ENCODE measurements at regions not wholly inside any gene's neighbourhood (a gene's known extent, or its start where the extent isn't known, plus 50 kb on each side); places are given as distances from the start of the nearest gene placed in this dataset.

GRCh38 chr4:64533637-64534036 lies 124.4 kb upstream of the TECRL start:
- intact Hi-C loops (cut with DNase I; ENCODE audit: low total_unique reads) = no loop called here
- H3K27me3 ChIP-seq = no peaks in the 10 kb centered on the region
- DNase-seq (ENCODE audit: low spot score in 2 of 2) = no peak
- H3K4me1 ChIP-seq = no peaks in the 10 kb centered on the region
- H3K4me3 ChIP-seq = no peak overlapping the region
- TF ChIP-seq POLR2A (IDR thresholded peaks at IDR 0.05) = no peak
- TF ChIP-seq CTCF (IDR thresholded peaks at IDR 0.05) = no peak
- TF ChIP-seq POLR2AphosphoS5 (IDR thresholded peaks at IDR 0.05) = no peak
- no peaks in the 10 kb centered on the region for H3K9me3 ChIP-seq
- no peak overlapping the region for H3K27ac ChIP-seq
- H3K36me3 ChIP-seq = no peaks in the 10 kb centered on the region

- no peak for DNase-seq (ENCODE audit: low spot score in 2 of 2)
- Histone ChIP-seq H3K27ac (no peak overlapping the region), H3K9me3 (no peaks in the 10 kb centered on the region), H3K36me3 (no peaks in the 10 kb centered on the region), H3K4me3 (no peak overlapping the region), H3K27me3 (no peaks in the 10 kb centered on the region), H3K4me1 (no peaks in the 10 kb centered on the region)
- intact Hi-C loops (cut with DNase I; ENCODE audit: low total_unique reads) = no loop called here
- TF ChIP-seq POLR2AphosphoS5 (IDR thresholded peaks at IDR 0.05) = no peak
- no peak for TF ChIP-seq POLR2A (IDR thresholded peaks at IDR 0.05)
- TF ChIP-seq CTCF (IDR thresholded peaks at IDR 0.05) = no peak
Measured at GRCh38 chr4:64533159-64533558, 123.9 kb upstream of the TECRL start.

- H3K9me3 ChIP-seq = no peaks in the 10 kb centered on the region
- no peaks in the 10 kb centered on the region for H3K36me3 ChIP-seq
- H3K4me1 ChIP-seq = no peaks in the 10 kb centered on the region
- H3K27me3 ChIP-seq = no peaks in the 10 kb centered on the region
- intact Hi-C loops (cut with DNase I; ENCODE audit: low total_unique reads) = no loop called here
- TF ChIP-seq CTCF (IDR thresholded peaks at IDR 0.05) (no peak), POLR2A (IDR thresholded peaks at IDR 0.05) (no peak), POLR2AphosphoS5 (IDR thresholded peaks at IDR 0.05) (no peak)
- H3K4me3 ChIP-seq = no peak overlapping the region
- no peak overlapping the region for H3K27ac ChIP-seq
- DNase-seq (ENCODE audit: low spot score in 2 of 2) = no peak
Measured at GRCh38 chr4:64520421-64520820, 111.2 kb upstream of the TECRL start.

GRCh38 chr4:64518600-64518999 lies 109.3 kb upstream of the TECRL start:
- no peak for TF ChIP-seq POLR2A (IDR thresholded peaks at IDR 0.05)
- no peak for TF ChIP-seq CTCF (IDR thresholded peaks at IDR 0.05)
- no peak for TF ChIP-seq POLR2AphosphoS5 (IDR thresholded peaks at IDR 0.05)
- Histone ChIP-seq H3K4me3 (no peak overlapping the region), H3K36me3 (no peaks in the 10 kb centered on the region), H3K27ac (no peak overlapping the region), H3K27me3 (no peaks in the 10 kb centered on the region), H3K4me1 (no peaks in the 10 kb centered on the region), H3K9me3 (no peaks in the 10 kb centered on the region)
- DNase-seq (ENCODE audit: low spot score in 2 of 2) = no peak
- intact Hi-C loops (cut with DNase I; ENCODE audit: low total_unique reads) = no loop called here

- Histone ChIP-seq H3K4me3 (no peak overlapping the region), H3K27me3 (no peaks in the 10 kb centered on the region), H3K27ac (no peak overlapping the region), H3K9me3 (no peaks in the 10 kb centered on the region), H3K4me1 (no peaks in the 10 kb centered on the region), H3K36me3 (no peaks in the 10 kb centered on the region)
- TF ChIP-seq POLR2AphosphoS5 (IDR thresholded peaks at IDR 0.05) (no peak), POLR2A (IDR thresholded peaks at IDR 0.05) (no peak), CTCF (IDR thresholded peaks at IDR 0.05) (no peak)
- DNase-seq (ENCODE audit: low spot score in 2 of 2) = no peak
- intact Hi-C loops (cut with DNase I; ENCODE audit: low total_unique reads) = no loop called here
Measured at GRCh38 chr4:64516176-64516575, 106.9 kb upstream of the TECRL start.

Data from breast epithelium (tissue), 4 donors.